ENCODE measurements at regions not wholly inside any gene's neighbourhood (a gene's known extent, or its start where the extent isn't known, plus 50 kb on each side); places are given as distances from the start of the nearest gene placed in this dataset.

GRCh38 chr5:73395256-73395655 lies 53.3 kb downstream of the FOXD1 start:
- DNase-seq = no peak

- DNase-seq = no peak
Measured at GRCh38 chr5:73394610-73395009, 54.0 kb downstream of the FOXD1 start.

GRCh38 chr5:73393611-73394489 lies 54.7 kb downstream of the FOXD1 start:
- no peak for DNase-seq

- no peak for DNase-seq
Measured at GRCh38 chr5:73392775-73393174, 55.8 kb downstream of the FOXD1 start.

- DNase-seq = no peak
Measured at GRCh38 chr5:73391441-73391881, 57.1 kb downstream of the FOXD1 start.

- no peak for DNase-seq
Measured at GRCh38 chr5:73390972-73391371, 57.6 kb downstream of the FOXD1 start.

- no peak for DNase-seq
Measured at GRCh38 chr5:73388740-73389139, 59.8 kb downstream of the FOXD1 start.

GRCh38 chr5:73388306-73388684 lies 60.3 kb downstream of the FOXD1 start:
- no peak for DNase-seq

GRCh38 chr5:73387601-73388305 lies 60.8 kb downstream of the FOXD1 start:
- DNase-seq = peak in 1 of 2 donors; percentile 45

GRCh38 chr5:73387149-73387591 lies 61.4 kb downstream of the FOXD1 start:
- DNase-seq = no peak

GRCh38 chr5:73384861-73385260 lies 63.7 kb downstream of the FOXD1 start:
- DNase-seq = no peak

- DNase-seq = no peak
Measured at GRCh38 chr5:73382401-73382740, 66.2 kb downstream of the FOXD1 start.

- no peak for DNase-seq
Measured at GRCh38 chr5:73381590-73382400, 66.8 kb downstream of the FOXD1 start.

- DNase-seq = no peak
Measured at GRCh38 chr5:73380710-73381589, 67.6 kb downstream of the FOXD1 start.

GRCh38 chr5:73380041-73380440 lies 68.5 kb downstream of the FOXD1 start:
- no peak for DNase-seq

- DNase-seq = no peak
Measured at GRCh38 chr5:73379435-73379834, 69.1 kb downstream of the FOXD1 start.

GRCh38 chr5:73378765-73379164 lies 69.8 kb downstream of the FOXD1 start:
- DNase-seq = no peak

- DNase-seq = no peak
Measured at GRCh38 chr5:73378070-73378469, 70.5 kb downstream of the FOXD1 start.

GRCh38 chr5:73376618-73377170 lies 71.9 kb downstream of the FOXD1 start:
- DNase-seq = no peak

- DNase-seq = no peak
Measured at GRCh38 chr5:73375949-73376348, 72.6 kb downstream of the FOXD1 start.

- no peak for DNase-seq
Measured at GRCh38 chr5:73375191-73375545, 73.4 kb downstream of the FOXD1 start.
